Panc1 (cell line): ENCODE measurements at regions not wholly inside any gene's neighbourhood (a gene's known extent, or its start where the extent isn't known, plus 50 kb on each side); places are given as distances from the start of the nearest gene placed in this dataset.

ENCODE experiments used
- ATAC-seq: fragments of 200-7000 bp; cut with Tn5 transposase; 2 replicates; pipeline ENCODE4 v1.9.1; 2020; ENCODE audit warnings: mild to moderate bottlenecking, moderate library complexity
- BruUV-seq: library from RNA; stranded (reverse); fragments of 400-500 nt; replicated peaks from 2 replicates; lab custom pipeline; 2021; lab: Mats Ljungman, UMichigan
- CTCF ChIA-PET: fragments of 300-600 bp; sonication (Branson Sonifier 250); formaldehyde crosslinking; loops from one replicate; lab custom pipeline; 2022; ENCODE audit warnings: antibody characterized with exemption; lab: Charles Lee
- POLR2A ChIA-PET: fragments of 300-600 bp; sonication (Branson Sonifier 250); formaldehyde crosslinking; loops from one replicate; lab custom pipeline; 2022; ENCODE audit warnings: antibody characterized with exemption; lab: Charles Lee
- DNase-seq: peaks from one replicate; pipeline ENCODE4 v3.0.0-alpha.2; 2010; ENCODE audit warnings: low read depth, low spot score
- H3K27ac ChIP-seq: 2 replicates; pipeline ENCODE4 v1.5.1; 2011; ENCODE audit warnings: mild to moderate bottlenecking, low read length, inconsistent platforms
- H3K27me3 ChIP-seq: fragments of 200-500 bp; sonication (Bioruptor generic); 2 replicates; pipeline ENCODE4 v1.6.0; 2014; ENCODE audit warnings: low read length, inconsistent platforms; ENCODE audit not compliant: control insufficient read depth, insufficient read depth
- H3K36me3 ChIP-seq: fragments of 200-500 bp; sonication (Bioruptor generic); 2 replicates; pipeline ENCODE4 v1.5.1; 2014; ENCODE audit warnings: inconsistent platforms, mild to moderate bottlenecking, low read length, moderate library complexity; ENCODE audit not compliant: control insufficient read depth, insufficient read depth
- H3K4me1 ChIP-seq: 2 replicates; pipeline ENCODE4 v1.5.1; 2011; ENCODE audit warnings: inconsistent platforms, mild to moderate bottlenecking, low read length, moderate library complexity; ENCODE audit not compliant: control insufficient read depth, insufficient read depth
- H3K4me3 ChIP-seq, 2 experiments: 2 replicates each; pipeline ENCODE4 v1.5.1; 2011 to 2012; ENCODE audit warnings: low read depth in 2 of 2, low read length in 2 of 2, mild to moderate bottlenecking in 2 of 2, inconsistent platforms in 1 of 2, moderate library complexity in 1 of 2
- H3K9me3 ChIP-seq: fragments of 200-500 bp; sonication (Bioruptor generic); 2 replicates; pipeline ENCODE4 v1.5.1; 2014; ENCODE audit warnings: low read depth, mild to moderate bottlenecking, inconsistent platforms, low read length, moderate library complexity; ENCODE audit not compliant: control insufficient read depth, insufficient read depth
- CTCF ChIP-seq: fragments of 450-650 bp; IDR thresholded peaks from 2 replicates; pipeline ENCODE4 v1.5.1; 2017; ENCODE audit warnings: mild to moderate bottlenecking
- POLR2AphosphoS5 ChIP-seq: IDR thresholded peaks from 2 replicates; pipeline ENCODE4 v1.6.1; 2012; ENCODE audit warnings: mild to moderate bottlenecking, low read depth, low read length, moderate library complexity
- SIN3A ChIP-seq: IDR thresholded peaks from 2 replicates; pipeline ENCODE4 v1.6.1; 2012; ENCODE audit warnings: low read depth, mild to moderate bottlenecking, low read length, moderate library complexity, borderline replicate concordance; ENCODE audit not compliant: insufficient read depth
- TCF7L2 ChIP-seq: IDR thresholded peaks from 2 replicates; pipeline ENCODE4 v1.6.1; 2011; ENCODE audit warnings: mild to moderate bottlenecking, low read depth, low read length, inconsistent platforms
- in situ Hi-C: cut with HindIII; loops from 2 replicates; pipeline ENCODE4 v1.10.0; 2016; ENCODE audit warnings: low sequenced_read_pairs, low pct_unique_long_range_greater_than_20kb
- intact Hi-C: fragments of 100-400 bp; cut with micrococcal nuclease; formaldehyde crosslinking; loops from one replicate; pipeline ENCODE4 v1.10.0; 2022; ENCODE audit not compliant: unreplicated experiment
- TF ChIP-seq, protein P1 (sequence below), 2 experiments: IDR thresholded peaks; 2 replicates each; pipeline ENCODE4 v1.6.1; 2011 to 2012; ENCODE audit warnings: low read depth in 2 of 2, control low read depth in 1 of 2, low read length in 1 of 2, mild to moderate bottlenecking in 1 of 2, moderate library complexity in 1 of 2; ENCODE audit not compliant: insufficient read depth in 1 of 2

- TF ChIP-seq CTCF (no peak), TCF7L2 (no peak), SIN3A (no peak), POLR2AphosphoS5 (no peak)
- TF ChIP-seq, protein P1, sequence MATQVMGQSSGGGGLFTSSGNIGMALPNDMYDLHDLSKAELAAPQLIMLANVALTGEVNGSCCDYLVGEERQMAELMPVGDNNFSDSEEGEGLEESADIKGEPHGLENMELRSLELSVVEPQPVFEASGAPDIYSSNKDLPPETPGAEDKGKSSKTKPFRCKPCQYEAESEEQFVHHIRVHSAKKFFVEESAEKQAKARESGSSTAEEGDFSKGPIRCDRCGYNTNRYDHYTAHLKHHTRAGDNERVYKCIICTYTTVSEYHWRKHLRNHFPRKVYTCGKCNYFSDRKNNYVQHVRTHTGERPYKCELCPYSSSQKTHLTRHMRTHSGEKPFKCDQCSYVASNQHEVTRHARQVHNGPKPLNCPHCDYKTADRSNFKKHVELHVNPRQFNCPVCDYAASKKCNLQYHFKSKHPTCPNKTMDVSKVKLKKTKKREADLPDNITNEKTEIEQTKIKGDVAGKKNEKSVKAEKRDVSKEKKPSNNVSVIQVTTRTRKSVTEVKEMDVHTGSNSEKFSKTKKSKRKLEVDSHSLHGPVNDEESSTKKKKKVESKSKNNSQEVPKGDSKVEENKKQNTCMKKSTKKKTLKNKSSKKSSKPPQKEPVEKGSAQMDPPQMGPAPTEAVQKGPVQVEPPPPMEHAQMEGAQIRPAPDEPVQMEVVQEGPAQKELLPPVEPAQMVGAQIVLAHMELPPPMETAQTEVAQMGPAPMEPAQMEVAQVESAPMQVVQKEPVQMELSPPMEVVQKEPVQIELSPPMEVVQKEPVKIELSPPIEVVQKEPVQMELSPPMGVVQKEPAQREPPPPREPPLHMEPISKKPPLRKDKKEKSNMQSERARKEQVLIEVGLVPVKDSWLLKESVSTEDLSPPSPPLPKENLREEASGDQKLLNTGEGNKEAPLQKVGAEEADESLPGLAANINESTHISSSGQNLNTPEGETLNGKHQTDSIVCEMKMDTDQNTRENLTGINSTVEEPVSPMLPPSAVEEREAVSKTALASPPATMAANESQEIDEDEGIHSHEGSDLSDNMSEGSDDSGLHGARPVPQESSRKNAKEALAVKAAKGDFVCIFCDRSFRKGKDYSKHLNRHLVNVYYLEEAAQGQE (IDR thresholded peaks at IDR 0.05; ENCODE audit: insufficient read depth in 1 of 2, low read depth in 2 of 2, low read length in 1 of 2) = no peak
- Histone ChIP-seq H3K36me3 (no peaks in the 10 kb centered on the region), H3K9me3 (no peaks in the 10 kb centered on the region), H3K27me3 (no peaks in the 10 kb centered on the region), H3K4me3 (no peak overlapping the region), H3K4me1 (no peaks in the 10 kb centered on the region), H3K27ac (no peak overlapping the region)
- intact Hi-C loops = no loop called here
- ChIA-PET CTCF (no interaction called here), POLR2A (no interaction called here)
- no peak for DNase-seq
- BruUV-seq = no TSS peak
- no peak for ATAC-seq
- in situ Hi-C loops = no loop called here
Observed at GRCh38 chr5:114953565-114953964, 216.1 kb downstream of the TRIM36 start.

- no peak overlapping the region for H3K4me3 ChIP-seq
- TF ChIP-seq TCF7L2 (no peak), CTCF (no peak)
- no peaks in the 10 kb centered on the region for H3K4me1 ChIP-seq
- intact Hi-C loops (no loop called here), in situ Hi-C loops (no loop called here)
- no peaks in the 10 kb centered on the region for H3K27me3 ChIP-seq
- CTCF ChIA-PET = no interaction called here
- ATAC-seq (no peak), DNase-seq (no peak)
- no peaks in the 10 kb centered on the region for H3K36me3 ChIP-seq
- no TSS peak for BruUV-seq
- H3K9me3 ChIP-seq = no peaks in the 10 kb centered on the region
- H3K27ac ChIP-seq = no peak overlapping the region
- POLR2A ChIA-PET = no interaction called here
Observed at GRCh38 chr5:114952876-114953275, 216.8 kb downstream of the TRIM36 start.

DNA sequence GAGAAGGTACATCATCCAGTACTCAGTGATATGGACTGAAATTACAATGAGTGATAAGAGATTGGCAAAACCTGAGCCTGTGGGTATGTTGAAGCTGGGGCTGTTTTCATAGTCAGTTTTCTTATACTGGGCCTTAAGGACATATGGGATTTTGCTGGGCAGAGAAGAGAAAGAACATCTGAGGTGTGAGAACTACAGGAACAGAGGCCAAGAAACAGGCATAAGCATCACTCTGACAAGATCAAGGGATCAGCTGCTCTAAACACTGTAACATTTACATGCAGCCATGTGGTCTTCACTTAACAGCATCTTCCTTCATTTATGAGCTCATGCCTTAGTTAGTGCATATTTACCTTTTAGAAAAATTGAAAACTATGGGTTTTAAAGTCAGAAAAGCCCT, 220.0 kb downstream of the TRIM36 start:
- in situ Hi-C loops (no loop called here), intact Hi-C loops (no loop called here)
- H3K27me3 ChIP-seq = no peaks in the 10 kb centered on the region
- ChIA-PET POLR2A (no interaction called here), CTCF (no interaction called here)
- DNase-seq (no peak), ATAC-seq (no peak)
- no peaks in the 10 kb centered on the region for H3K4me1 ChIP-seq
- BruUV-seq = no TSS peak
- no peak overlapping the region for H3K27ac ChIP-seq
- TF ChIP-seq SIN3A (no peak), POLR2AphosphoS5 (no peak), TCF7L2 (no peak), CTCF (no peak)
- TF ChIP-seq, protein P1 (IDR thresholded peaks at IDR 0.05; ENCODE audit: insufficient read depth in 1 of 2, low read depth in 2 of 2, low read length in 1 of 2) = no peak
- H3K9me3 ChIP-seq = no peaks in the 10 kb centered on the region; the same call in 1 of the 2 replicates
- H3K4me3 ChIP-seq = no peak overlapping the region
- H3K36me3 ChIP-seq = no peaks in the 10 kb centered on the region
